Keratinocyte (primary cell): ENCODE measurements at regions not wholly inside any gene's neighbourhood (a gene's known extent, or its start where the extent isn't known, plus 50 kb on each side); places are given as distances from the start of the nearest gene placed in this dataset.

Experiments used
- DNase-seq: peaks from one replicate; pipeline ENCODE4 v3.0.0-alpha.2; 2011; ENCODE audit warnings: low read depth, missing footprints, low spot score
- FAIRE-seq: peaks from 2 replicates; lab custom pipeline; 2011; peaks lifted over from hg19 to GRCh38; lab: Jason Lieb, UNC
- H2AFZ ChIP-seq: 2 replicates; pipeline ENCODE4 v1.6.0; 2012; ENCODE audit warnings: low read length, control low read depth, inconsistent platforms; ENCODE audit not compliant: control insufficient read depth
- H3K27ac ChIP-seq: 2 replicates; pipeline ENCODE4 v1.5.1; 2011; ENCODE audit warnings: low read length; ENCODE audit not compliant: control insufficient read depth, insufficient read depth
- H3K27me3 ChIP-seq: 3 replicates; pipeline ENCODE4 v1.6.0; 2011; ENCODE audit warnings: low read length; ENCODE audit not compliant: control insufficient read depth, insufficient read depth; ENCODE audit errors: extremely low read depth
- H3K36me3 ChIP-seq, 2 experiments: 2 replicates in 1 of 2; 3 replicates in 1 of 2; pipeline ENCODE4 v1.5.1; 2011; ENCODE audit warnings: low read length in 2 of 2, mild to moderate bottlenecking in 1 of 2; ENCODE audit not compliant: control insufficient read depth in 2 of 2, insufficient read depth in 2 of 2; ENCODE audit errors: extremely low read depth in 1 of 2
- H3K4me1 ChIP-seq: 3 replicates; pipeline ENCODE4 v1.5.1; 2011; ENCODE audit warnings: low read length; ENCODE audit not compliant: control insufficient read depth, insufficient read depth; ENCODE audit errors: extremely low read depth
- H3K4me2 ChIP-seq: 3 replicates; pipeline ENCODE4 v1.6.0; 2011; ENCODE audit warnings: low read depth, low read length; ENCODE audit not compliant: control insufficient read depth, insufficient read depth; ENCODE audit errors: extremely low read depth
- H3K4me3 ChIP-seq, 3 experiments: fragments of 200-600 bp in 1 of 3; sonication (generic) in 1 of 3; 2 replicates in 2 of 3; 3 replicates in 1 of 3; pipeline ENCODE4 v1.5.1; 2011 to 2016; ENCODE audit warnings: low read length in 3 of 3, mild to moderate bottlenecking in 3 of 3, control low read depth in 2 of 3, inconsistent platforms in 1 of 3, low read depth in 1 of 3, mixed read lengths in 1 of 3, mixed run types in 1 of 3, moderate library complexity in 1 of 3; ENCODE audit not compliant: control insufficient read depth in 2 of 3, insufficient read depth in 2 of 3; ENCODE audit errors: extremely low read depth in 1 of 3
- H3K79me2 ChIP-seq: 2 replicates; pipeline ENCODE4 v1.6.0; 2012; ENCODE audit warnings: low read length; ENCODE audit not compliant: control insufficient read depth, insufficient read depth
- H3K9ac ChIP-seq: 3 replicates; pipeline ENCODE4 v1.6.0; 2011; ENCODE audit warnings: low read length; ENCODE audit not compliant: control insufficient read depth, insufficient read depth; ENCODE audit errors: extremely low read depth
- H3K9me1 ChIP-seq: 3 replicates; pipeline ENCODE4 v1.6.0; 2011; ENCODE audit warnings: low read length; ENCODE audit not compliant: control insufficient read depth, insufficient read depth; ENCODE audit errors: extremely low read depth
- H3K9me3 ChIP-seq: 2 replicates; pipeline ENCODE4 v1.5.1; 2012; ENCODE audit warnings: low read depth, low read length; ENCODE audit not compliant: control insufficient read depth
- H4K20me1 ChIP-seq: 3 replicates; pipeline ENCODE4 v1.6.0; 2011; ENCODE audit warnings: low read length; ENCODE audit not compliant: control insufficient read depth, insufficient read depth; ENCODE audit errors: extremely low read depth
- EZH2 ChIP-seq: IDR thresholded peaks from one replicate; pipeline ENCODE4 v1.6.1; 2012; ENCODE audit warnings: inconsistent platforms, mild to moderate bottlenecking, low read length, moderate library complexity
- dilution Hi-C: fragments of 300-500 bp; cut with MboI; formaldehyde crosslinking; loops from one replicate; pipeline ENCODE4 v1.7.0; 2020; ENCODE audit warnings: low sequenced_read_pairs; ENCODE audit not compliant: extremely low pct_ligation_motif_present
- TF ChIP-seq, protein P1 (sequence below), 3 experiments: IDR thresholded peaks in 1 of 3; conservative IDR thresholded peaks in 1 of 3; optimal IDR thresholded peaks in 1 of 3; 2 replicates in 2 of 3; 3 replicates in 1 of 3; pipeline versions ENCODE3 to v1.5.1; 2011; ENCODE audit warnings: low read length in 3 of 3, mild to moderate bottlenecking in 3 of 3, moderate library complexity in 2 of 3, control low read depth in 1 of 3, inconsistent platforms in 1 of 3; ENCODE audit not compliant: insufficient read depth in 2 of 3; ENCODE audit errors: extremely low read depth in 1 of 3

DNA sequence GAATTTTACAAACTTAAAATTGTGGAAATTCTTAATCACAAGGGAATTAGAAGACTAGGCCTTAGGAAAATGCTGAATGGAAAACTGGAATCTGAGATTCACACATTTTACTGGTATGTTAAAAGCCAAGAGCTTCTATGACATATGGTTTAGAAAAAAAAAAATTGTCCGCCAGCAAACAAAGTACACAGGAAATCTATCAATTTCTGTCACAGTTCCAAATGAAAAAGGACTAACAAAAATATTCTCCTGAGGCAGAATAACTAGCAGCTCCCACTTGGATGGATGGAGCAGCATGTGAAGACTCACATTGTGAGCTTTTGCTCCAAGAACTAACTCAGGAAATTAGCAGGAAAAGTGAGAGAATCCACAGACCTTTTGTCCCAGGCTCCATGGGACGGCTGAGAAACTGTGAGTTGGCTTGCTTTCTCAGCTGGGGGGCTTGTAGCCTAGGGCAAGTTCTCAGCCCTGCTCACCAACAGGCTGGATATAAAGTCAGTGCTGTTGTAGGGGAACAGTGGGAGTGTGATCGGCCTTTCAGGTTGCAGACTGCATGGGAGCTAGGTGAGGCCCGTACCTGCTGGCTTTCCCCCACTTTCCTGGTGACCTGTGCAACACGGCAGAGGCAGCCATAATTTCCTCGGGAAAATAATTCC, 731.1 kb upstream of the SGO1 start:
- H3K9me3 ChIP-seq: no peaks in the 10 kb centered on the region
- DNase-seq: no peak
- no peak overlapping the region for H3K9ac ChIP-seq
- dilution Hi-C loops: no loop called here
- H3K4me1 ChIP-seq: no peaks in the 10 kb centered on the region
- no peak overlapping the region for H2AFZ ChIP-seq
- TF ChIP-seq, protein P1, sequence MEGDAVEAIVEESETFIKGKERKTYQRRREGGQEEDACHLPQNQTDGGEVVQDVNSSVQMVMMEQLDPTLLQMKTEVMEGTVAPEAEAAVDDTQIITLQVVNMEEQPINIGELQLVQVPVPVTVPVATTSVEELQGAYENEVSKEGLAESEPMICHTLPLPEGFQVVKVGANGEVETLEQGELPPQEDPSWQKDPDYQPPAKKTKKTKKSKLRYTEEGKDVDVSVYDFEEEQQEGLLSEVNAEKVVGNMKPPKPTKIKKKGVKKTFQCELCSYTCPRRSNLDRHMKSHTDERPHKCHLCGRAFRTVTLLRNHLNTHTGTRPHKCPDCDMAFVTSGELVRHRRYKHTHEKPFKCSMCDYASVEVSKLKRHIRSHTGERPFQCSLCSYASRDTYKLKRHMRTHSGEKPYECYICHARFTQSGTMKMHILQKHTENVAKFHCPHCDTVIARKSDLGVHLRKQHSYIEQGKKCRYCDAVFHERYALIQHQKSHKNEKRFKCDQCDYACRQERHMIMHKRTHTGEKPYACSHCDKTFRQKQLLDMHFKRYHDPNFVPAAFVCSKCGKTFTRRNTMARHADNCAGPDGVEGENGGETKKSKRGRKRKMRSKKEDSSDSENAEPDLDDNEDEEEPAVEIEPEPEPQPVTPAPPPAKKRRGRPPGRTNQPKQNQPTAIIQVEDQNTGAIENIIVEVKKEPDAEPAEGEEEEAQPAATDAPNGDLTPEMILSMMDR (optimal IDR thresholded peaks at IDR 0.05 in 1 of 3, IDR thresholded peaks at IDR 0.05 in 1 of 3, conservative IDR thresholded peaks at IDR 0.05 in 1 of 3; ENCODE audit: extremely low read depth in 1 of 3, insufficient read depth in 2 of 3, low read length in 3 of 3): no peak
- TF ChIP-seq EZH2: no peak
- H3K9me1 ChIP-seq: no peaks in the 10 kb centered on the region
- FAIRE-seq: no peak
- no peak overlapping the region for H3K4me3 ChIP-seq
- H3K4me2 ChIP-seq: no peak overlapping the region
- no peaks in the 10 kb centered on the region for H3K79me2 ChIP-seq
- no peaks in the 10 kb centered on the region for H3K36me3 ChIP-seq
- no peaks in the 10 kb centered on the region for H4K20me1 ChIP-seq
- no peaks in the 10 kb centered on the region for H3K27me3 ChIP-seq
- no peak overlapping the region for H3K27ac ChIP-seq

GRCh38 chr3:20914310-20914709, 728.3 kb upstream of the SGO1 start:
- FAIRE-seq (no peak), DNase-seq (no peak)
- Histone ChIP-seq H2AFZ (no peak overlapping the region), H3K79me2 (no peaks in the 10 kb centered on the region), H3K4me1 (no peaks in the 10 kb centered on the region), H3K4me3 (no peak overlapping the region), H3K9me1 (no peaks in the 10 kb centered on the region), H3K9ac (no peak overlapping the region), H3K4me2 (no peak overlapping the region), H3K27ac (no peak overlapping the region), H3K9me3 (no peaks in the 10 kb centered on the region), H3K36me3 (no peaks in the 10 kb centered on the region), H3K27me3 (no peaks in the 10 kb centered on the region), H4K20me1 (no peaks in the 10 kb centered on the region)
- TF ChIP-seq, protein P1 (optimal IDR thresholded peaks at IDR 0.05 in 1 of 3, IDR thresholded peaks at IDR 0.05 in 1 of 3, conservative IDR thresholded peaks at IDR 0.05 in 1 of 3; ENCODE audit: extremely low read depth in 1 of 3, insufficient read depth in 2 of 3, low read length in 3 of 3): no peak
- TF ChIP-seq EZH2: no peak
- dilution Hi-C loops: no loop called here
